ENCODE measurements at regions not wholly inside any gene's neighbourhood (a gene's known extent, or its start where the extent isn't known, plus 50 kb on each side); places are given as distances from the start of the nearest gene placed in this dataset.
"Not testable (repeated sequence)": the region's sequence is repeated elsewhere in the genome, so short reads cannot be mapped to it uniquely, and the experiment has no call there.

GRCh38 chr12:88903333-88903732, 323.1 kb upstream of the KITLG start:
- Histone ChIP-seq H3K9ac (ENCODE audit: insufficient read length, low read depth) (no peak overlapping the region), H3K27me3 (ENCODE audit: insufficient read depth, insufficient read length) (no peaks in the 10 kb centered on the region), H3K36me3 (ENCODE audit: insufficient read depth, insufficient read length, low read length) (no peaks in the 10 kb centered on the region), H3K9me3 (ENCODE audit: insufficient read depth, low read length) (no peaks in the 10 kb centered on the region), H3K4me3 (ENCODE audit: insufficient read length, low read depth) (no peak overlapping the region), H3K4me1 (ENCODE audit: insufficient read depth, insufficient read length) (no peaks in the 10 kb centered on the region)
- TF ChIP-seq YY1 (IDR thresholded peaks at IDR 0.05; ENCODE audit: insufficient read depth, insufficient read length) (no peak), ZNF274 (IDR thresholded peaks at IDR 0.05; ENCODE audit: low read depth, low read length) (no peak), SUZ12 (IDR thresholded peaks at IDR 0.05; ENCODE audit: extremely low read depth, insufficient read depth, insufficient read length) (no peak)
- DNase-seq (ENCODE audit: low read depth, low spot score), result no peak

- Histone ChIP-seq H3K4me3 (ENCODE audit: insufficient read length, low read depth) (no peak overlapping the region), H3K9ac (ENCODE audit: insufficient read length, low read depth) (no peak overlapping the region), H3K27me3 (ENCODE audit: insufficient read depth, insufficient read length) (no peaks in the 10 kb centered on the region), H3K36me3 (ENCODE audit: insufficient read depth, insufficient read length, low read length) (no peaks in the 10 kb centered on the region), H3K4me1 (ENCODE audit: insufficient read depth, insufficient read length) (no peaks in the 10 kb centered on the region), H3K9me3 (ENCODE audit: insufficient read depth, low read length) (no peaks in the 10 kb centered on the region)
- TF ChIP-seq ZNF274 (IDR thresholded peaks at IDR 0.05; ENCODE audit: low read depth, low read length), result no peak
- TF ChIP-seq SUZ12 (IDR thresholded peaks at IDR 0.05; ENCODE audit: extremely low read depth, insufficient read depth, insufficient read length), result no peak
- TF ChIP-seq YY1 (IDR thresholded peaks at IDR 0.05; ENCODE audit: insufficient read depth, insufficient read length), result no peak
- DNase-seq (ENCODE audit: low read depth, low spot score), result no peak
Observed at GRCh38 chr12:88897723-88898122, 317.5 kb upstream of the KITLG start.

- H3K4me3 ChIP-seq (ENCODE audit: insufficient read length, low read depth), result no peak overlapping the region
- H3K36me3 ChIP-seq (ENCODE audit: insufficient read depth, insufficient read length, low read length), result no peaks in the 10 kb centered on the region
- no peaks in the 10 kb centered on the region for H3K9me3 ChIP-seq (ENCODE audit: insufficient read depth, low read length)
- H3K9ac ChIP-seq (ENCODE audit: insufficient read length, low read depth), result no peak overlapping the region
- no peaks in the 10 kb centered on the region for H3K4me1 ChIP-seq (ENCODE audit: insufficient read depth, insufficient read length)
- H3K27me3 ChIP-seq (ENCODE audit: insufficient read depth, insufficient read length), result no peaks in the 10 kb centered on the region
- no peak for DNase-seq (ENCODE audit: low read depth, low spot score)
- TF ChIP-seq YY1 (IDR thresholded peaks at IDR 0.05; ENCODE audit: insufficient read depth, insufficient read length) (no peak), SUZ12 (IDR thresholded peaks at IDR 0.05; ENCODE audit: extremely low read depth, insufficient read depth, insufficient read length) (no peak), ZNF274 (IDR thresholded peaks at IDR 0.05; ENCODE audit: low read depth, low read length) (no peak)
Observed at GRCh38 chr12:88896958-88897357, 316.7 kb upstream of the KITLG start.

GRCh38 chr12:88895634-88896033, 315.4 kb upstream of the KITLG start:
- no peak for TF ChIP-seq YY1 (IDR thresholded peaks at IDR 0.05; ENCODE audit: insufficient read depth, insufficient read length)
- TF ChIP-seq SUZ12 (IDR thresholded peaks at IDR 0.05; ENCODE audit: extremely low read depth, insufficient read depth, insufficient read length), result no peak
- TF ChIP-seq ZNF274 (IDR thresholded peaks at IDR 0.05; ENCODE audit: low read depth, low read length), result no peak
- no peak overlapping the region for H3K9ac ChIP-seq (ENCODE audit: insufficient read length, low read depth)
- DNase-seq (ENCODE audit: low read depth, low spot score), result no peak
- no peaks in the 10 kb centered on the region for H3K4me1 ChIP-seq (ENCODE audit: insufficient read depth, insufficient read length)
- H3K9me3 ChIP-seq (ENCODE audit: insufficient read depth, low read length), result no peaks in the 10 kb centered on the region
- no peak overlapping the region for H3K4me3 ChIP-seq (ENCODE audit: insufficient read length, low read depth)
- H3K27me3 ChIP-seq (ENCODE audit: insufficient read depth, insufficient read length), result no peaks in the 10 kb centered on the region
- no peaks in the 10 kb centered on the region for H3K36me3 ChIP-seq (ENCODE audit: insufficient read depth, insufficient read length, low read length)

- H3K4me3 ChIP-seq (ENCODE audit: insufficient read length, low read depth), result no peak overlapping the region
- no peaks in the 10 kb centered on the region for H3K27me3 ChIP-seq (ENCODE audit: insufficient read depth, insufficient read length)
- no peaks in the 10 kb centered on the region for H3K4me1 ChIP-seq (ENCODE audit: insufficient read depth, insufficient read length)
- DNase-seq (ENCODE audit: low read depth, low spot score), result no peak
- no peaks in the 10 kb centered on the region for H3K9me3 ChIP-seq (ENCODE audit: insufficient read depth, low read length)
- no peaks in the 10 kb centered on the region for H3K36me3 ChIP-seq (ENCODE audit: insufficient read depth, insufficient read length, low read length)
- no peak overlapping the region for H3K9ac ChIP-seq (ENCODE audit: insufficient read length, low read depth)
- TF ChIP-seq SUZ12 (IDR thresholded peaks at IDR 0.05; ENCODE audit: extremely low read depth, insufficient read depth, insufficient read length) (no peak), ZNF274 (IDR thresholded peaks at IDR 0.05; ENCODE audit: low read depth, low read length) (no peak), YY1 (IDR thresholded peaks at IDR 0.05; ENCODE audit: insufficient read depth, insufficient read length) (no peak)
Observed at GRCh38 chr12:88893801-88894200, 313.5 kb upstream of the KITLG start.

GRCh38 chr12:88891434-88891833, 311.2 kb upstream of the KITLG start:
- H3K4me1 ChIP-seq (ENCODE audit: insufficient read depth, insufficient read length); H3K27me3 ChIP-seq (ENCODE audit: insufficient read depth, insufficient read length); H3K36me3 ChIP-seq (ENCODE audit: insufficient read depth, insufficient read length, low read length); H3K9ac ChIP-seq (ENCODE audit: insufficient read length, low read depth); H3K4me3 ChIP-seq (ENCODE audit: insufficient read length, low read depth); DNase-seq (ENCODE audit: low read depth, low spot score); H3K9me3 ChIP-seq (ENCODE audit: insufficient read depth, low read length): not testable (repeated sequence)

- Histone ChIP-seq H3K27me3 (ENCODE audit: insufficient read depth, insufficient read length) (no peaks in the 10 kb centered on the region), H3K4me3 (ENCODE audit: insufficient read length, low read depth) (no peak overlapping the region), H3K4me1 (ENCODE audit: insufficient read depth, insufficient read length) (no peaks in the 10 kb centered on the region), H3K9ac (ENCODE audit: insufficient read length, low read depth) (no peak overlapping the region), H3K36me3 (ENCODE audit: insufficient read depth, insufficient read length, low read length) (no peaks in the 10 kb centered on the region), H3K9me3 (ENCODE audit: insufficient read depth, low read length) (no peaks in the 10 kb centered on the region)
- DNase-seq (ENCODE audit: low read depth, low spot score), result no peak
- no peak for TF ChIP-seq SUZ12 (IDR thresholded peaks at IDR 0.05; ENCODE audit: extremely low read depth, insufficient read depth, insufficient read length)
- no peak for TF ChIP-seq ZNF274 (IDR thresholded peaks at IDR 0.05; ENCODE audit: low read depth, low read length)
- no peak for TF ChIP-seq YY1 (IDR thresholded peaks at IDR 0.05; ENCODE audit: insufficient read depth, insufficient read length)
Observed at GRCh38 chr12:88889326-88890110, 309.2 kb upstream of the KITLG start.
